ENCODE measurements at regions not wholly inside any gene's neighbourhood (a gene's known extent, or its start where the extent isn't known, plus 50 kb on each side); places are given as distances from the start of the nearest gene placed in this dataset.

GRCh38 chr4:107246761-107247160 lies 210.6 kb upstream of the DKK2 start:
- no peak overlapping the region for H3K27ac ChIP-seq
- TF ChIP-seq CTCF (conservative IDR thresholded peaks at IDR 0.05), result no peak

- TF ChIP-seq CTCF (conservative IDR thresholded peaks at IDR 0.05), result no peak
- no peak overlapping the region for H3K27ac ChIP-seq
Measured at GRCh38 chr4:107243141-107243781, 207.1 kb upstream of the DKK2 start.

GRCh38 chr4:107220976-107221375 lies 184.9 kb upstream of the DKK2 start:
- no peak overlapping the region for H3K27ac ChIP-seq
- no peak for TF ChIP-seq CTCF (conservative IDR thresholded peaks at IDR 0.05)

- TF ChIP-seq CTCF (conservative IDR thresholded peaks at IDR 0.05), result no peak
- H3K27ac ChIP-seq, result no peak overlapping the region
Measured at GRCh38 chr4:107219681-107220080, 183.6 kb upstream of the DKK2 start.

DNA sequence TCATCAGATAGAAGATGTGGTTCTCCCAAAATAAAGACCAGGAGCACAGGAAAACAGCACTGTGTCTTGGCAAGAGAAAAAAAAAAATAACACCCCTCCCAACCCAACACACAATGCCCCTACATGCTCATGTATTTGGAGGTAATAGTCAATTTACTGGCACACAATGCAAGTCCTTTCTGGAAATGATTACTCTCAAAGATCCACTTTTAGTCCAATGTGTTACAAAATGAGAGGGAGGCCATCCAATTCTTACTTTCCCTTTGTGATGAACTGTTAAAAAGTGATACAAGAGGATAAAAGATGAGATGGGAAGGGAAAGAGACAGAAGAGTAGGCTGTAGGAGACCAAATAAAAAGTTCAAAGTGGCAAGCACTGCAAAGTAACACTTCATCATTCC lies 180.3 kb upstream of the DKK2 start:
- no peak for TF ChIP-seq CTCF (conservative IDR thresholded peaks at IDR 0.05)
- H3K27ac ChIP-seq, result no peak overlapping the region

- TF ChIP-seq CTCF (conservative IDR thresholded peaks at IDR 0.05), result no peak
- no peak overlapping the region for H3K27ac ChIP-seq
Measured at GRCh38 chr4:107215222-107215621, 179.1 kb upstream of the DKK2 start.

- no peak for TF ChIP-seq CTCF (conservative IDR thresholded peaks at IDR 0.05)
Measured at GRCh38 chr4:107213880-107214279, 177.8 kb upstream of the DKK2 start.

More at GRCh38 chr4:107213880-107214279, 177.8 kb upstream of the DKK2 start:
- no peak overlapping the region for H3K27ac ChIP-seq
